ENCODE measurements at regions not wholly inside any gene's neighbourhood (a gene's known extent, or its start where the extent isn't known, plus 50 kb on each side); places are given as distances from the start of the nearest gene placed in this dataset.

DNA sequence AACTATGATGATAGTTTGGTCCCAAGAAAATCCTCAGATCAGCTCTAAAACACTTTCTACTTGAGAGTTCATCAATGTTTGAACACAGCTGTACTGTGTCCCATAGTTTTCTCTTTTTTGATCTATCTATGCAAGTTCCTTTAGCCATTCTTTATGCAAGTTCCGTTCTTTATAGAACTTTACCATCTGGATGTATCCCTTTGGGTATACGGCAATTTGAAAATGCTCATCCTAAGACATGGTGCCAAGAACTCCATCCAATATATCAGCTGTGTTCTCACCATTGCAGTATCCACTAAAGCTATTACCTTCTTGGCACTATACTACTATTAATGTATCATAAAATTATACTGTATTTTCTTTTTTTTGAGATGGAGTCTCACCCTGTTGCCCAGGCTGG is 276.9 kb downstream of the NOVA1 start:
- no peaks in the 10 kb centered on the region for H3K9me3 ChIP-seq (ENCODE audit: severe bottlenecking)
- DNase-seq (ENCODE audit: low spot score) (no peak), ATAC-seq (ENCODE audit: low read depth) (no peak)
- no peak overlapping the region for H3K4me3 ChIP-seq (ENCODE audit: severe bottlenecking)
- no peaks in the 10 kb centered on the region for H3K36me3 ChIP-seq (ENCODE audit: low read depth)
- TF ChIP-seq CTCF (IDR thresholded peaks at IDR 0.05; ENCODE audit: poor library complexity, severe bottlenecking): no peak
- H3K27me3 ChIP-seq (ENCODE audit: insufficient read depth, poor library complexity, severe bottlenecking): peaks cover 19% of the 10 kb centered on the region
- H3K27ac ChIP-seq (ENCODE audit: poor library complexity, severe bottlenecking): no peak overlapping the region
- no peaks in the 10 kb centered on the region for H3K4me1 ChIP-seq (ENCODE audit: insufficient read depth, poor library complexity, severe bottlenecking)

GRCh38 chr14:26319139-26319864 is 278.5 kb downstream of the NOVA1 start:
- no peak for ATAC-seq (ENCODE audit: low read depth)
- no peak for DNase-seq (ENCODE audit: low spot score)
- TF ChIP-seq CTCF (IDR thresholded peaks at IDR 0.05; ENCODE audit: poor library complexity, severe bottlenecking): no peak
- no peaks in the 10 kb centered on the region for H3K9me3 ChIP-seq (ENCODE audit: severe bottlenecking)
- peaks cover 16% of the 10 kb centered on the region for H3K27me3 ChIP-seq (ENCODE audit: insufficient read depth, poor library complexity, severe bottlenecking)
- H3K27ac ChIP-seq (ENCODE audit: poor library complexity, severe bottlenecking): no peak overlapping the region
- H3K4me1 ChIP-seq (ENCODE audit: insufficient read depth, poor library complexity, severe bottlenecking): no peaks in the 10 kb centered on the region
- no peaks in the 10 kb centered on the region for H3K36me3 ChIP-seq (ENCODE audit: low read depth)
- no peak overlapping the region for H3K4me3 ChIP-seq (ENCODE audit: severe bottlenecking)

DNA sequence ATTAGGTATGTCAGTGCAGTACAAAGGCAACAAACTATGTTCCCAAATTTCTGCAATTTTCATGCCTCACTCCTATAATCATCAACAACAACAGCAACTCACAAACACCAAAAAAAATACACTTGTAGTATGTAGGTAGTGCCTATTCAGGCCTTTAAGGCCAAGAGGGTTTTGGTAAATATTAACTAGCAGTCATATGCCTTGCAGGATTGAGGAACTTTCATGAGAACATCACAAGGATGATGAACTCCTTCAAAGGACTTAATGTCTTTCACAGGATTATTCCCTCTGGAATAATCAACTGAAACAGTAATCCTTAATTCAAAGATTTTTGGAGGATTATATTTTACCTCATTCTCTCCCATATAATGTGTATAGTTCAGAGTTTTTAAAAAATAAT is 293.8 kb downstream of the NOVA1 start:
- Histone ChIP-seq H3K27me3 (ENCODE audit: insufficient read depth, poor library complexity, severe bottlenecking) (peaks cover 5% of the 10 kb centered on the region), H3K27ac (ENCODE audit: poor library complexity, severe bottlenecking) (no peak overlapping the region), H3K4me3 (ENCODE audit: severe bottlenecking) (no peak overlapping the region), H3K4me1 (ENCODE audit: insufficient read depth, poor library complexity, severe bottlenecking) (no peaks in the 10 kb centered on the region), H3K9me3 (ENCODE audit: severe bottlenecking) (no peaks in the 10 kb centered on the region), H3K36me3 (ENCODE audit: low read depth) (no peaks in the 10 kb centered on the region)
- DNase-seq (ENCODE audit: low spot score): no peak
- no peak for TF ChIP-seq CTCF (IDR thresholded peaks at IDR 0.05; ENCODE audit: poor library complexity, severe bottlenecking)
- ATAC-seq (ENCODE audit: low read depth): no peak

GRCh38 chr14:26293909-26294308 is 303.9 kb downstream of the NOVA1 start:
- no peaks in the 10 kb centered on the region for H3K4me1 ChIP-seq (ENCODE audit: insufficient read depth, poor library complexity, severe bottlenecking)
- no peak overlapping the region for H3K27ac ChIP-seq (ENCODE audit: poor library complexity, severe bottlenecking)
- no peak overlapping the region for H3K4me3 ChIP-seq (ENCODE audit: severe bottlenecking)
- ATAC-seq (ENCODE audit: low read depth): no peak
- no peaks in the 10 kb centered on the region for H3K27me3 ChIP-seq (ENCODE audit: insufficient read depth, poor library complexity, severe bottlenecking)
- TF ChIP-seq CTCF (IDR thresholded peaks at IDR 0.05; ENCODE audit: poor library complexity, severe bottlenecking): no peak
- H3K36me3 ChIP-seq (ENCODE audit: low read depth): no peaks in the 10 kb centered on the region
- peaks cover 2% of the 10 kb centered on the region for H3K9me3 ChIP-seq (ENCODE audit: severe bottlenecking)
- DNase-seq (ENCODE audit: low spot score): no peak

- Histone ChIP-seq H3K4me1 (ENCODE audit: insufficient read depth, poor library complexity, severe bottlenecking) (no peaks in the 10 kb centered on the region), H3K27ac (ENCODE audit: poor library complexity, severe bottlenecking) (no peak overlapping the region), H3K36me3 (ENCODE audit: low read depth) (no peaks in the 10 kb centered on the region), H3K9me3 (ENCODE audit: severe bottlenecking) (no peaks in the 10 kb centered on the region), H3K4me3 (ENCODE audit: severe bottlenecking) (no peak overlapping the region), H3K27me3 (ENCODE audit: insufficient read depth, poor library complexity, severe bottlenecking) (no peaks in the 10 kb centered on the region)
- no peak for ATAC-seq (ENCODE audit: low read depth)
- no peak for TF ChIP-seq CTCF (IDR thresholded peaks at IDR 0.05; ENCODE audit: poor library complexity, severe bottlenecking)
- DNase-seq (ENCODE audit: low spot score): no peak
Measured at GRCh38 chr14:26289891-26290486, 307.8 kb downstream of the NOVA1 start.
